ENCODE measurements at regions not wholly inside any gene's neighbourhood (a gene's known extent, or its start where the extent isn't known, plus 50 kb on each side); places are given as distances from the start of the nearest gene placed in this dataset.
"Not testable (repeated sequence)": the region's sequence is repeated elsewhere in the genome, so short reads cannot be mapped to it uniquely, and the experiment has no call there.

DNA sequence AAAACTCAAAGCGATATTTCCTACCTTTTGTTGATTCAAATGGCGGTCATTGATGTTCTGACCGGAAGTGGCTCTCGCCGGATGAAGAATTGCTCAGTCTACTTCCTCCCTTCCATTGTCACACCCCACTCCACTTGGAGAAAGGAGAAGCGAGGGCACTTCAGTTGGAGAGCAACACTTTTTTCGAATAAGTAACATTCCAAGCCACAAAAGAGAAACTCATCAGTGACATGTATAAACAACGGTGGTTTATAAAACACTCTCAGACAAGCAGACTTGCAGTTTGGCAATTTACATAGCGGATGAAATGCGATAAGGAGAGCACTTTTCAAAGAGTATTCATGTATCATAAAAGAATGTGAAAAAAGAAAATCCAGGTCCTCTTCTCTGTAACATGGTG lies 919.1 kb downstream of the MCTP2 start:
- no peak for TF ChIP-seq JUND (IDR thresholded peaks at IDR 0.05; ENCODE audit: low read depth)
- in situ Hi-C loops (cut with HindIII; ENCODE audit: low pct_unique_long_range_greater_than_20kb, low sequenced_read_pairs), result no loop called here
- DNase-seq (ENCODE audit: low read depth in 1 of 2, low spot score in 1 of 2), result no peak

DNA sequence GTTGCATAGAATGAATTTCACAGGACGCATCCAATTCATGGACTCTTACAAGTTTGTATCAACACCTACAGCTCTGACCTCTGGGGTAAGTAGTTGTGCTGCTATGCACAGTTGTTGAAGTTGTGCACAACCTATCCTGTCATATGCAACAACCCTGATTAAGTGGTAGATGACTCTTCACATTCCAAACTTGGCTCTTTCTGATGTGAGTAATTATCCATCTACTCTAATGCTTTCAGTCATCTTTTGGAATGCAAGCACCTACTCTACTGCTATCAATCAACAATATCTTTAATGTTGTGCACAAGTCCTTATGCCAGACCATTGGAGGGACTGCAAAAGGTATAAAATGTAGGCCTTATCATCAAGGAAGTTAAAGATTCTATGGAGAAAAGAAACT lies 921.4 kb downstream of the MCTP2 start:
- no peak for TF ChIP-seq JUND (IDR thresholded peaks at IDR 0.05; ENCODE audit: low read depth)
- in situ Hi-C loops (cut with HindIII; ENCODE audit: low pct_unique_long_range_greater_than_20kb, low sequenced_read_pairs), result no loop called here
- no peak for DNase-seq (ENCODE audit: low read depth in 1 of 2, low spot score in 1 of 2)

DNA sequence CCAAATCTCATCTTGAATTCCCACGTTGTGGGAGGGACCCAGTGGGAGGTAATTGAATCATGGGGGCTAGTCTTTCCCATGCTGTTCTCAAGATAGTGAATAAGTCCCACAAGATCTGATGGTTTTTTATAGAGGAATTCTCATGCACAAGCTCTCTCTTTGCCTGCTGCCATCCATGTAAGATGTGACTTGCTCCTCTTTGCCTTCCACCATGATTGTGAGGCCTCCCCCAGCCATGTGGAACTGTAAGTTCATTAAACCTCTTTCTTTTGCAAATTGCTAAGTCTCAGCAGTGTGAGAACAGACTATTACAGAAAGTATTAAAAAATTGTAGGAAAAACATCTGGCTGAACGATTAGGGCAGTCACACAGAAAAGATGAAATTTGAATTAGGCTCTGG lies 921.8 kb downstream of the MCTP2 start:
- in situ Hi-C loops (cut with HindIII; ENCODE audit: low pct_unique_long_range_greater_than_20kb, low sequenced_read_pairs); DNase-seq (ENCODE audit: low read depth in 1 of 2, low spot score in 1 of 2): not testable (repeated sequence)

DNA sequence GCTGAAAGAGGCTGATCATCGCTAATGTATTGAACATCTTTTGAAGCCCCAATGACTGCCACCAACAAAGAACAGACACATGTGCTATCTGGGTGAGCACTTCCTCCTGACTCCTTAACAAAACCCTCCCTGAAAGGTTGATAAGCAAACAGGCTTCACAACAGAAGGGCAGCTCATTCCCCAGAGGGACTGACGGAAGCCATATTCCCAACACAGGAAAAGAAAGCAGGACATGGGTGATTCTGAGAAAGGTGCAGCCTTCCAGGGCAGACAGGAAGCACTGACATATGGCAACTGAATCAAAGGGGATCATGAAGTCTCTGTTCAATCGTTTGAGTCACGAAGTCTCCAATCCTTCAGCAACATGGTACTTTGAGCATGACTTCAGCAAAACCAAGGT lies 929.0 kb downstream of the MCTP2 start:
- TF ChIP-seq JUND (IDR thresholded peaks at IDR 0.05; ENCODE audit: low read depth), result no peak
- in situ Hi-C loops (cut with HindIII; ENCODE audit: low pct_unique_long_range_greater_than_20kb, low sequenced_read_pairs), result no loop called here
- DNase-seq (ENCODE audit: low read depth in 1 of 2, low spot score in 1 of 2), result no peak

DNA sequence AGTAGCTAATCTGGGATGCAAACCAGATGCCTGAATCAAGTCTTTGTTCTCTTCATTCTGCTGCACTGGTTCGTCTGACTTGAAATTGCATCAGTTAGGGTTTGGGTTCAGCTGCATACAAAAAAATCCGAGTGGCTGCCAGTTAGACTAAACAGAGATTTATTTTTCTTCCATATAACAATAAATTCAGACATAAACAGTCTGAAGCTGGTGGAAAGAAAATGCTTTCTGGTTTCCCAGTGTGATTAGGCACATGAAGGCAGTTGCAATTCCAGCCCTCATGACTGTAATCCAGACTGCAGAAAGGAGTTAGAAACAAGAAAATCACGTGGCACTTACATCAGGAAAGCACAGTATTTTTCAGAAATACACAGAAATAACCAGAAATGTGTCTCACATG lies 930.7 kb downstream of the MCTP2 start:
- DNase-seq (ENCODE audit: low read depth in 1 of 2, low spot score in 1 of 2), result no peak
- in situ Hi-C loops (cut with HindIII; ENCODE audit: low pct_unique_long_range_greater_than_20kb, low sequenced_read_pairs), result no loop called here
- no peak for TF ChIP-seq JUND (IDR thresholded peaks at IDR 0.05; ENCODE audit: low read depth)

DNA sequence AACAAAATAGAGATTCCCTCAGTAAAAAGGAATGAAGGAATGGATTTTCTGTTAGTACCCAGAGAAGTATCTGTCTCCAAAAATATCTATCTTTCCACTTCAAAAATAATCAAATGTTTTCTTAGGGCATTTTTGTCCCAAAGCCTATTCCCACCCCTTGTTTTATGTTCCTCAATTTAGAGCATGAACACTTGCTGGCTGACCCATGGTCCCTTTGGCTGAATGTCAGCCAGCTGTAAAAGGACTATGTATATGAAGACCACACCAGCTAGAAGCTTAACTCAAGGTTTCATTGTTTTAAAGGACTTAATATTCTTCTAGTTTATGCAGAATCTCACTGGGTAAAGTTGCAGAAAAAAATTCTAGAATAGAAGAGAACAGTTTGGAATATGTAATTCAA lies 931.2 kb downstream of the MCTP2 start:
- in situ Hi-C loops (cut with HindIII; ENCODE audit: low pct_unique_long_range_greater_than_20kb, low sequenced_read_pairs), result no loop called here
- no peak for TF ChIP-seq JUND (IDR thresholded peaks at IDR 0.05; ENCODE audit: low read depth)
- DNase-seq (ENCODE audit: low read depth in 1 of 2, low spot score in 1 of 2), result no peak

DNA sequence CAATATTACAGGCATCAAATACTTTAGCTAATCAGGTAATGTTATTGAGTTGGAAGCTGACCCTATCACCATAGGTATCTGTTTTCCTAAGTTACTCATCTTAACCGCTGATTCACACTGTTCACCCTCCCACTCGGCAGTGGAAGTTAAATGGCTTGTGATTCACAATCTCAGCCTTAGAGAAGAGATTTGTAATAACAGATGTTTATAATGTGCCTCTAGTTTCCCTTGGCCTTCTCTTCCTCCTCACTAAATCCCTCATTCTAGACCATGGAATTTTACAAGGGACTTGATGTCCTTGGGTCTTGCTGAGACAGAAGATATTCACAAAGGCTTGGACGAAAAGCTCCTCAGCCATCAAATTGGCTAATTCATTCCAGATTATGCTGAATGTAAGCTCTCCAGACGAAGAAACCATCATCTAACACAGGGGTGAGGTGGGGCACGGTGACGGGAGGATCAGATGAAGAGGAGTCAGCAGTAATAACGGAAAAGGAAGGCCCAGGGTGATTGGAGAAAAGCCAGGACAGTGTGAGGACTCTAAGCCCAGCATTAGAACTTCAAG lies 931.7 kb downstream of the MCTP2 start:
- in situ Hi-C loops (cut with HindIII; ENCODE audit: low pct_unique_long_range_greater_than_20kb, low sequenced_read_pairs), result no loop called here
- no peak for TF ChIP-seq JUND (IDR thresholded peaks at IDR 0.05; ENCODE audit: low read depth)
- no peak for DNase-seq (ENCODE audit: low read depth in 1 of 2, low spot score in 1 of 2)

DNA sequence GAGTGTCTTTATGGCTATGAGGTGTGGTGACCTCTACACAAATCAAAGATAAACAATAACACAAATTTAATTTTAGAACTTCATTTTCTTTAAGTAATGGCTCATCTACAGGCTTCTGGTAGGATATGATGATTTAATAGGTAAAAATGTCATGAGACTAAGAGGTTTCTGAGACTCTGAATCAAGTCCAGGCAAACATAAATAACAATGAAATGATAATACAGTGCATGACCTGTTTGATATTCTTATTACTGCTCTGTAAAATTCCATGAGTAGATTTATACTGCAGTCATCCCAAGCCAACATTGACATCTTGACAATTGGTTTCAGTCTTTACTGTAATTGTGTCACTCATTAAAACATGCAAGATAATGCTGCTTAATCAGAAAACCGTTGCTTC lies 936.8 kb downstream of the MCTP2 start:
- in situ Hi-C loops (cut with HindIII; ENCODE audit: low pct_unique_long_range_greater_than_20kb, low sequenced_read_pairs), result no loop called here
- no peak for DNase-seq (ENCODE audit: low read depth in 1 of 2, low spot score in 1 of 2)
- TF ChIP-seq JUND (IDR thresholded peaks at IDR 0.05; ENCODE audit: low read depth), result no peak

DNA sequence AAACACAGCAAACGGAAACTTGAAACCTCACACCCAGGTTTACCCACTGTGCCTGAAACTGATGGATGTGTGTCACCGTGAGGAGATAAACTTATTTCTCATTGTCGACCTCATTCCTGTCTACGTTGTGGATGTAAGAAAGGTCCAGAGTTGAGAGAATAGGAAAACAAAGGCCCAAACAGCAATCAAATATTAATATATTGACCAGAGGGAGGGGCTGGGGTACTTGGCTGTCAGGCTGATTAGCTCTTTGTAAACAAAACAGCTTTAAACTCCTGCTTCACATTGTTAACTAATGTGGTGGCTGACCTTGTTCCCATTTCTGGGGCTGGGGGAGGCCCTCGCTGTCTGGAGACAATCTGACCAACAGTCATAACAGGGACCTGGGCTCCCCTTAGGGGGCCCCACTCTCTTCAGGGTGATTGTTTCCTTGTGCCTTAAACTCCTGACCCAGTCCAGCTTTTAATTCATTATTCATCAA lies 937.6 kb downstream of the MCTP2 start:
- no peak for TF ChIP-seq JUND (IDR thresholded peaks at IDR 0.05; ENCODE audit: low read depth)
- in situ Hi-C loops (cut with HindIII; ENCODE audit: low pct_unique_long_range_greater_than_20kb, low sequenced_read_pairs), result no loop called here
- DNase-seq (ENCODE audit: low read depth in 1 of 2, low spot score in 1 of 2), result no peak

DNA sequence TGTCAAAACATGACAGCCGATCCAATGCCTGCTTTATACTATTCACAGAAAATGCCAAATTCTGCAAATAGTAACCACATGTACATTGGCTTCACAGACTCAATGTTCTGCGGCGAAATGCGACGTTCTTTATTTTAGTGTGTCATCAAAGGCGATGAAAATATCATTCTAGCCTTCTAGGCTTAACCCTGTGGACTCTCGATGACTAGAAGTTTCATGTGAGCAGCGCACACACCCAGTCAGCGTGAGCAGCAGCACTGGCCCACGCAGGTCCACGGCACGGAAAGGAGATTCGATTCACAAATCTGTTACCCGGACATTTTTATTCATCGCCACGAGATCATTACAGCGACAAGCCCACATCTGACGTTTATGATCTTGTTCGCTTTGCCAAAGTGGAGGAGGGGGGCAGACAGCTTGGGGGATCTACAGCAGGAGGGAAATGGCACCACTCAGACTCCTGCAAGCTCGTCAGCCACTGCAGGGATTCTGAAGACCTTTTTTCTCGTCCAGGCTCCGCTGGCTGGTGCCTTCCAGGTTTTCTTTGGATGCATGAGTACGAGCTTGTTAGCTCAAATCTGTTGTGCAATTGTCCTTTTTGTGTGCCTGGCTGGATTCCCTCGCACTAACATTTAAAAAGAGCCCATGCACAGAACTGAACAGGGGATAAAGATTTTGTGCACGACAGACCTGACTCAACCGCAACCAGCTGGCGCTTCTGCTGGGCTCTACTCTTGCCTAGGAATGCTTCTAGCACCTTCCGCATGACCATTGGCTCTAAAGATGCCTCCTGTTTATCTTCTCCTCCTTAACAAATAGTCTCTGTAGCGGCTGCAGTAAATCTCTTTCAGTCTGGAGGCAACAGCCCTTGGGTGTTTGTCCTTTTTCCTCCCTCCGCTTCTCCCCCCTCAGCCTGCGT lies 938.4 kb downstream of the MCTP2 start:
- in situ Hi-C loops (cut with HindIII; ENCODE audit: low pct_unique_long_range_greater_than_20kb, low sequenced_read_pairs), result no loop called here
- DNase-seq (ENCODE audit: low read depth in 1 of 2, low spot score in 1 of 2), result peak in 1 of 2 experiments; percentile 40
- TF ChIP-seq JUND (IDR thresholded peaks at IDR 0.05; ENCODE audit: low read depth), result no peak

DNA sequence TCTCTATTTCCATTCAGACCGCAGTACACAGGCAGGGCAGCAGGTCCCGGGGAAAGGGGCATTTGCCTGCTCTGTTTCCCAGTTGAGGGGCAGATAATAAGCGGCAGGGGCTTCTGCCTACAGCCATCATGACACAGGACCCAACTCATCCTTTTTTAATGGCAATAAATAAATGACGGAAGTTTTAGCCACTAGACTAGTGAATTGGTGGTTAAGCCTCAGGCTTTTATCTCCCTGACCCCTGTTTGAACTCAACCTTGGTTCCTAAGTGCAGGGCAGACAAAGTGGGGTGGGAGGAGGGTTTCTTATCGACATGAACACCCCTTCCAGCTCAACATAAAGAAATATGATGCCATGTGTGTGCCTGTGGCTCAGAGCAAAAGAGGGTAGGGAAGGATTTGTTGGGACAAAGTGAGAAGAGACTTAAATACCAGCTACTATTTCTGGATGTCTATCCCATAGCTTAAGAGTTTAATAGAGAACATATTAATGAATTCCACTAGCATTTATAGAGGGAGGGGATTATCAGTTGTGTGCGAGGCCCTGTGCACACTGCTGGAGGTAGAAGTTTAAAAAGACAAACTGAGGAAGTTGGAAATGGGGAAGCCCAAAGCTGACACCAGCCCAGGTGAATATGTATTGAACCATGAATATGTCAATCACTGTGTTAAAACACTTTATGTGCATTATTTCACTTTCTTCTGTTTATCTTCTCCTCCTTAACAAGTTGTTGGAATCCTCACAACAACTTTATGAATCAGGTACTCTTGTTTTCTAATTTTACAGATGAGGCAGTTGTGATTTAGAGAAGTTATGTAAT lies 939.4 kb downstream of the MCTP2 start:
- no peak for TF ChIP-seq JUND (IDR thresholded peaks at IDR 0.05; ENCODE audit: low read depth)
- in situ Hi-C loops (cut with HindIII; ENCODE audit: low pct_unique_long_range_greater_than_20kb, low sequenced_read_pairs), result no loop called here
- no peak for DNase-seq (ENCODE audit: low read depth in 1 of 2, low spot score in 1 of 2)

DNA sequence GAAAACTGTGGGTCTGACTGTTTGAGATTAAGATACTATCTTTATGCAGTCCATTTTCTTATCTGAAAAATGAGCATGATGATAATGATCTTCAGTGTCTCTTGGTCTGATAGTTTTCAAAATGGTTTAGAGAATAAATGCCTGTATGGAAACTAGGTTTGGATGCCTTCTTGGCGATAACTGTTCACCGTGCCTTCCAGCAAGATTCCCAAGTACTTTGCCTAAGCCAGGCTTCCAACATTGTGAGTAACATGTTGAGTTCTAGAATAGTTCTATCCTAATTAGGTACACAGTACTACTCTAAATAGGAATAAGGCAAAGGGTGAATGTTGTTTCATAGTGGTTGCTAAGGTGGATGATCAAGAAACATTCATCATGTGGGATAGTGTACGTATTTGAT lies 940.2 kb downstream of the MCTP2 start:
- no peak for TF ChIP-seq JUND (IDR thresholded peaks at IDR 0.05; ENCODE audit: low read depth)
- in situ Hi-C loops (cut with HindIII; ENCODE audit: low pct_unique_long_range_greater_than_20kb, low sequenced_read_pairs), result no loop called here
- no peak for DNase-seq (ENCODE audit: low read depth in 1 of 2, low spot score in 1 of 2)

Data from T47D (cell line).